SU-DHL-6 (cell line): ENCODE measurements at regions not wholly inside any gene's neighbourhood (a gene's known extent, or its start where the extent isn't known, plus 50 kb on each side); places are given as distances from the start of the nearest gene placed in this dataset.

Experiments used
- H2AFZ ChIP-seq: fragments of 200-600 bp; sonication (generic); 2 replicates; pipeline ENCODE4 v1.6.1; 2014; ENCODE audit warnings: low read depth, mild to moderate bottlenecking, moderate library complexity, mixed read lengths, antibody characterized with exemption, low read length; ENCODE audit not compliant: severe bottlenecking
- H3F3A ChIP-seq: fragments of 200-600 bp; shearing (Covaris generic); 2 replicates; pipeline ENCODE4 v1.6.0; 2016; ENCODE audit warnings: antibody characterized with exemption, mild to moderate bottlenecking; ENCODE audit not compliant: insufficient read depth
- H3K27ac ChIP-seq: fragments of 200-600 bp; sonication (generic); 2 replicates; pipeline ENCODE4 v1.5.1; 2016; ENCODE audit warnings: low read depth, mild to moderate bottlenecking, low read length, moderate library complexity, mixed read lengths
- H3K27me3 ChIP-seq: fragments of 200-600 bp; sonication (generic), shearing (Covaris generic); 2 replicates; pipeline ENCODE4 v1.6.0; 2014; ENCODE audit warnings: mild to moderate bottlenecking, low read length
- H3K36me3 ChIP-seq: fragments of 200-600 bp; sonication (generic); 2 replicates; pipeline ENCODE4 v1.6.1; 2014; ENCODE audit warnings: mild to moderate bottlenecking, low read length, mixed read lengths
- H3K4me2 ChIP-seq: fragments of 300-600, 200-600 bp; shearing (Covaris generic), sonication (generic); 2 replicates; pipeline ENCODE4 v1.6.0; 2014; ENCODE audit warnings: low read length, low read depth, mild to moderate bottlenecking; ENCODE audit not compliant: poor library complexity, severe bottlenecking
- H3K4me3 ChIP-seq: fragments of 200-600 bp; sonication (generic); 2 replicates; pipeline ENCODE4 v1.5.1; 2014; ENCODE audit warnings: antibody characterized with exemption, low read length, mild to moderate bottlenecking, mixed read lengths; ENCODE audit not compliant: insufficient read depth, poor library complexity, severe bottlenecking
- H3K79me2 ChIP-seq: fragments of 200-600 bp; sonication (generic); 2 replicates; pipeline ENCODE4 v1.6.1; 2014; ENCODE audit warnings: mild to moderate bottlenecking, low read length, moderate library complexity; ENCODE audit not compliant: insufficient read depth
- H3K9ac ChIP-seq: fragments of 200-600 bp; sonication (generic); 2 replicates; pipeline ENCODE4 v1.7.0; 2014; ENCODE audit warnings: mild to moderate bottlenecking, low read length
- H3K9me2 ChIP-seq: fragments of 200-600 bp; sonication (generic); replicated peaks from 2 replicates; pipeline ENCODE4 v1.6.1; 2014; ENCODE audit warnings: low read length; ENCODE audit not compliant: insufficient read depth
- H3K9me3 ChIP-seq: fragments of 200-600 bp; sonication (generic); 2 replicates; pipeline ENCODE4 v1.6.1; 2014; ENCODE audit warnings: low read length, mixed read lengths; ENCODE audit not compliant: insufficient read depth
- H4K20me1 ChIP-seq: fragments of 200-600 bp; sonication (generic); 2 replicates; pipeline ENCODE4 v1.6.1; 2014; ENCODE audit warnings: low read depth, mild to moderate bottlenecking, antibody characterized with exemption, low read length, moderate library complexity, mixed read lengths
- EZH2phosphoT487 ChIP-seq: fragments of 200-600 bp; sonication (generic), shearing (Covaris generic); conservative IDR thresholded peaks from 2 replicates; pipeline ENCODE4 v1.6.1; 2018; ENCODE audit warnings: mild to moderate bottlenecking, antibody characterized with exemption, low read length, moderate library complexity, mixed read lengths
- TF ChIP-seq, protein P1 (sequence below): fragments of 200-600 bp; sonication (generic); IDR thresholded peaks from one replicate; pipeline ENCODE4 v1.5.1; 2017; ENCODE audit warnings: antibody characterized with exemption, mild to moderate bottlenecking, low read length, moderate library complexity; ENCODE audit not compliant: insufficient read depth, poor library complexity, severe bottlenecking

DNA sequence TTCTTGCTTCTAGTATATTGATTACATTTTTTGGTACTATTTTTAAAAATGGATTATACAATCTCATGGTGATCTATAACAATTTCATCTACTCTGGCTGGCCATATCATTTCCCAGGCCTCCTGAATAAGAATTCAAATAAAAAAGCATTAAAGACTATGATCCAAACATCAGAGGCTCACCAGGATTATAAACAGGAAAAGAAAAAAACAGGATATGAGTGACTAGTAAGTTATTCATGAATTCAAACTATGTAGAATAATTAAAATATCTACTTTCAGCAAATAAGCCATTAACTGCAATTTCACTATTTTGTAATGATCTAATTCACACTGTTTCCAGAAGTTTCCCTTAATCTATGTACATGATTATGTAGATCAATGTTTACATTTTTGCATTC is 293.1 kb upstream of the CDH6 start:
- no peaks in the 10 kb centered on the region for H3K36me3 ChIP-seq
- H3K9me2 ChIP-seq, result no peaks in the 10 kb centered on the region
- H3K9ac ChIP-seq, result no peak overlapping the region
- H3K9me3 ChIP-seq, result no peaks in the 10 kb centered on the region
- no peaks in the 10 kb centered on the region for H3K27me3 ChIP-seq
- TF ChIP-seq, protein P1, sequence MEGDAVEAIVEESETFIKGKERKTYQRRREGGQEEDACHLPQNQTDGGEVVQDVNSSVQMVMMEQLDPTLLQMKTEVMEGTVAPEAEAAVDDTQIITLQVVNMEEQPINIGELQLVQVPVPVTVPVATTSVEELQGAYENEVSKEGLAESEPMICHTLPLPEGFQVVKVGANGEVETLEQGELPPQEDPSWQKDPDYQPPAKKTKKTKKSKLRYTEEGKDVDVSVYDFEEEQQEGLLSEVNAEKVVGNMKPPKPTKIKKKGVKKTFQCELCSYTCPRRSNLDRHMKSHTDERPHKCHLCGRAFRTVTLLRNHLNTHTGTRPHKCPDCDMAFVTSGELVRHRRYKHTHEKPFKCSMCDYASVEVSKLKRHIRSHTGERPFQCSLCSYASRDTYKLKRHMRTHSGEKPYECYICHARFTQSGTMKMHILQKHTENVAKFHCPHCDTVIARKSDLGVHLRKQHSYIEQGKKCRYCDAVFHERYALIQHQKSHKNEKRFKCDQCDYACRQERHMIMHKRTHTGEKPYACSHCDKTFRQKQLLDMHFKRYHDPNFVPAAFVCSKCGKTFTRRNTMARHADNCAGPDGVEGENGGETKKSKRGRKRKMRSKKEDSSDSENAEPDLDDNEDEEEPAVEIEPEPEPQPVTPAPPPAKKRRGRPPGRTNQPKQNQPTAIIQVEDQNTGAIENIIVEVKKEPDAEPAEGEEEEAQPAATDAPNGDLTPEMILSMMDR, result no peak
- no peak for TF ChIP-seq EZH2phosphoT487
- no peak overlapping the region for H3K4me2 ChIP-seq
- no peaks in the 10 kb centered on the region for H3K79me2 ChIP-seq
- H4K20me1 ChIP-seq, result no peaks in the 10 kb centered on the region
- no peak overlapping the region for H3K27ac ChIP-seq
- no peaks in the 10 kb centered on the region for H3F3A ChIP-seq
- H3K4me3 ChIP-seq, result no peak overlapping the region
- H2AFZ ChIP-seq, result no peak overlapping the region

DNA sequence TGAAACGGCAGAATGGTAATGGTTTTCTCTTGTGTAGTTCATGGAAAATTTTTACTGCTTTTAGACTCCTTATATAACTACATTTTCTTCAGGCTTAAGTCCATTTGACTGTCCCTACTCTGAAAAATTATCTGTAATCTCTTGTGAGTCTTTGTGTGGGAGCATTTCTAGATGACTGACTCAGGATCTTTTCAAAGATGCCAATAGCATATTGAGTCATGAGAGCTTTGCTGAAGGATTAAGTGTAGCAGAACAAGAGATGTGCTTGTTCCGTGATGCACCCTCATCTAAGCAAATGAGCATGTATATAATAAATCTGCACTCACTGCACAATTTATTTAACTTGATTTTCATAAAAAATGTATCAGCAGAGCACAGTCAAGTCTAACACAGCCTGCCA is 298.7 kb upstream of the CDH6 start:
- no peaks in the 10 kb centered on the region for H3K27me3 ChIP-seq
- no peak for TF ChIP-seq EZH2phosphoT487
- TF ChIP-seq, protein P1, result no peak
- no peaks in the 10 kb centered on the region for H4K20me1 ChIP-seq
- no peak overlapping the region for H3K27ac ChIP-seq
- H3K9me3 ChIP-seq, result no peaks in the 10 kb centered on the region
- H3K4me2 ChIP-seq, result no peak overlapping the region
- no peaks in the 10 kb centered on the region for H3K36me3 ChIP-seq
- H3K9ac ChIP-seq, result no peak overlapping the region
- no peak overlapping the region for H2AFZ ChIP-seq
- no peak overlapping the region for H3K4me3 ChIP-seq
- H3F3A ChIP-seq, result no peaks in the 10 kb centered on the region
- no peaks in the 10 kb centered on the region for H3K9me2 ChIP-seq
- H3K79me2 ChIP-seq, result no peaks in the 10 kb centered on the region

DNA sequence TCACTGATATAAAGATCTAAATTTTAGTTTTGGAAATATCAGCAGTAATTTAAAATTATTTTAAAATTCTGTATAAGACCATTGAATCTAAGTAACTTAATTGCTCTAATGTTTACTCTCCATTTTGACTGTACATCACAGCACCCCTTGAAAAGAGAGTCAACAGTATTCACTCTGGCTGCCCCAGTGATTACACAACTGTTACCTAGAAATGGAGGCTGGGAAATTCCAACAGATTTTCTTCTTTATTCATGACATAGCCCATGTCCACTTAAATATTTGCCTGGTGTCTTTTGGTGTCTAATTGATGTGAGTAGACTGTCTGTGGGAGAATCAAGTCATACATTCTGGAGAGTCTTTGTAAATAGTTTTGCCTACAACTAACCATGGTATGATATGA is 301.8 kb upstream of the CDH6 start:
- no peaks in the 10 kb centered on the region for H4K20me1 ChIP-seq
- no peaks in the 10 kb centered on the region for H3K36me3 ChIP-seq
- TF ChIP-seq, protein P1, result no peak
- no peak for TF ChIP-seq EZH2phosphoT487
- no peaks in the 10 kb centered on the region for H3K79me2 ChIP-seq
- no peaks in the 10 kb centered on the region for H3K9me3 ChIP-seq
- H3K4me2 ChIP-seq, result no peak overlapping the region
- H3K9ac ChIP-seq, result no peak overlapping the region
- no peaks in the 10 kb centered on the region for H3K9me2 ChIP-seq
- H3K27me3 ChIP-seq, result no peaks in the 10 kb centered on the region
- H3K27ac ChIP-seq, result no peak overlapping the region
- H3K4me3 ChIP-seq, result no peak overlapping the region
- H2AFZ ChIP-seq, result no peak overlapping the region
- no peaks in the 10 kb centered on the region for H3F3A ChIP-seq

DNA sequence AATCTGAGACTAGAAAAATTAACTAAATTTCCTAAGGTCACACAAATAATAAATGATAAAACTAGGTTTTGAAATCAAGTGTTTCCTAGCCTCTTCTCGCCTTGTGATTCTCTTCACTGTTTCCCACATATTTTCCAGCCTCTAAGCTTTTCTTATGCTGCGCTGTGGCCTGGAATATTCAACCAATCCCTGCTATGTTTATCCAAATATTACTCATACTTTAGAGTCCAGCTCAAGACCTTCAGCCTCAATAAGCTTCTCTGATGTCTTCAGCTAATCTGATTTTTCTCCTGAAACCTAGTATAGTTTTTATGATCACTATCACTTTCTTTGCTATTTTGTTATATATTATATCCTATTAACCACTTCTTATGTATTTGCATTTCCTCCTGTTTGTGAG is 303.1 kb upstream of the CDH6 start:
- no peak overlapping the region for H3K4me3 ChIP-seq
- no peak overlapping the region for H2AFZ ChIP-seq
- H3F3A ChIP-seq, result no peaks in the 10 kb centered on the region
- TF ChIP-seq, protein P1, result no peak
- TF ChIP-seq EZH2phosphoT487, result no peak
- H3K36me3 ChIP-seq, result no peaks in the 10 kb centered on the region
- no peak overlapping the region for H3K4me2 ChIP-seq
- H3K9me2 ChIP-seq, result no peaks in the 10 kb centered on the region
- no peaks in the 10 kb centered on the region for H3K79me2 ChIP-seq
- H3K9me3 ChIP-seq, result no peaks in the 10 kb centered on the region
- H3K27me3 ChIP-seq, result no peaks in the 10 kb centered on the region
- H3K9ac ChIP-seq, result no peak overlapping the region
- no peak overlapping the region for H3K27ac ChIP-seq
- H4K20me1 ChIP-seq, result no peaks in the 10 kb centered on the region
